ENCODE measurements at regions not wholly inside any gene's neighbourhood (a gene's known extent, or its start where the extent isn't known, plus 50 kb on each side); places are given as distances from the start of the nearest gene placed in this dataset.

DNA sequence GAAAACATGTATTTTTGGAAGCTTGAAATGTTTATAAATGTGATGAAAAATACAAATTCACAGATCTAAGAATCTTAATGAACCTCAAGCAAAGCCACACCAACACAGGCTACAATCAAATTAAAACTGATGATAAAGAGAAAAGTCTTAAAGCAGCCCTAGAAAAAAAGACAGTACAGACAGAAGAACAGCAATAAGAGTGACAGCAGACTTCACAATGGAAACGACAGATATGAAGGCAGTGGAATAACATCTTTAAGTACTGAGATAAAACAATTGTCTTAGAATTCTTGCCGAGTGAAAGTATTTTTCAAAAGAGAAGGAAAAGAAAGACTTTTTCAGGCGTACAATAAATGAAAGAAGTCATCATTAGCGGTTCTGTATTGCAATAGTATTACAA lies 423.6 kb upstream of the LCORL start:
- H2BK120ac ChIP-seq (ENCODE audit: low read depth, low read length, poor library complexity, severe bottlenecking), result no peak overlapping the region
- no peaks in the 10 kb centered on the region for H3K9me3 ChIP-seq (ENCODE audit: control insufficient read depth, low read depth, low read length)
- H3K9me3 Mint-ChIP-seq, result peaks cover 14 to 16% of the 10 kb centered on the region in 2 experiments
- no peak overlapping the region for H2BK12ac ChIP-seq (ENCODE audit: insufficient read length, low read depth, low read length)
- no peaks in the 10 kb centered on the region for H3K27me3 Mint-ChIP-seq (ENCODE audit: low read depth)
- H3K4ac ChIP-seq (ENCODE audit: low read depth, low read length), result no peak overlapping the region
- no peak overlapping the region for H3T11ph ChIP-seq (ENCODE audit: low read length)
- H3K4me1 ChIP-seq (ENCODE audit: insufficient read depth, low read length), result no peaks in the 10 kb centered on the region
- no peak overlapping the region for H3K27ac ChIP-seq (ENCODE audit: insufficient read length, low read depth, low read length)
- H2AFZ ChIP-seq (ENCODE audit: low read length), result no peak overlapping the region
- no peak overlapping the region for H3K4me3 Mint-ChIP-seq
- no peak overlapping the region for H3K4me2 ChIP-seq (ENCODE audit: insufficient read depth, insufficient read length, low read length)
- no peak overlapping the region for H3K23ac ChIP-seq (ENCODE audit: insufficient read length, low read depth, low read length)
- H3K36me3 Mint-ChIP-seq (ENCODE audit: insufficient read depth in 1 of 3, low read depth in 3 of 3), result peaks cover 0 to 10% (median 1%) of the 10 kb centered on the region in 3 experiments; a peak in 3 of 7 replicates
- H2AK5ac ChIP-seq (ENCODE audit: insufficient read length, low read length), result no peak overlapping the region
- no peaks in the 10 kb centered on the region for H3K79me2 ChIP-seq (ENCODE audit: insufficient read depth, low read length)
- no peaks in the 10 kb centered on the region for H3K79me1 ChIP-seq (ENCODE audit: insufficient read depth, low read depth, low read length, poor library complexity, severe bottlenecking)
- H3K27me3 ChIP-seq (ENCODE audit: insufficient read depth, low read length), result no peaks in the 10 kb centered on the region
- H3K56ac ChIP-seq (ENCODE audit: insufficient read length, low read depth, low read length), result no peak overlapping the region
- no CpG with 5 or more reads among the region's 4 CpGs for WGBS (ENCODE audit: extremely low coverage, insufficient read length, low lambda C conversion rate)
- H2BK5ac ChIP-seq (ENCODE audit: insufficient read length, low read length), result no peak overlapping the region
- H4K5ac ChIP-seq (ENCODE audit: insufficient read length, low read depth, low read length), result no peak overlapping the region
- TF ChIP-seq, protein P1, sequence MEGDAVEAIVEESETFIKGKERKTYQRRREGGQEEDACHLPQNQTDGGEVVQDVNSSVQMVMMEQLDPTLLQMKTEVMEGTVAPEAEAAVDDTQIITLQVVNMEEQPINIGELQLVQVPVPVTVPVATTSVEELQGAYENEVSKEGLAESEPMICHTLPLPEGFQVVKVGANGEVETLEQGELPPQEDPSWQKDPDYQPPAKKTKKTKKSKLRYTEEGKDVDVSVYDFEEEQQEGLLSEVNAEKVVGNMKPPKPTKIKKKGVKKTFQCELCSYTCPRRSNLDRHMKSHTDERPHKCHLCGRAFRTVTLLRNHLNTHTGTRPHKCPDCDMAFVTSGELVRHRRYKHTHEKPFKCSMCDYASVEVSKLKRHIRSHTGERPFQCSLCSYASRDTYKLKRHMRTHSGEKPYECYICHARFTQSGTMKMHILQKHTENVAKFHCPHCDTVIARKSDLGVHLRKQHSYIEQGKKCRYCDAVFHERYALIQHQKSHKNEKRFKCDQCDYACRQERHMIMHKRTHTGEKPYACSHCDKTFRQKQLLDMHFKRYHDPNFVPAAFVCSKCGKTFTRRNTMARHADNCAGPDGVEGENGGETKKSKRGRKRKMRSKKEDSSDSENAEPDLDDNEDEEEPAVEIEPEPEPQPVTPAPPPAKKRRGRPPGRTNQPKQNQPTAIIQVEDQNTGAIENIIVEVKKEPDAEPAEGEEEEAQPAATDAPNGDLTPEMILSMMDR (conservative IDR thresholded peaks at IDR 0.05), result no peak
- no peaks in the 10 kb centered on the region for H4K20me1 ChIP-seq (ENCODE audit: control insufficient read depth, insufficient read depth, insufficient read length)
- H4K91ac ChIP-seq (ENCODE audit: insufficient read length, low read depth, low read length), result no peak overlapping the region
- no peaks in the 10 kb centered on the region for H3K23me2 ChIP-seq (ENCODE audit: insufficient read length, low read depth, low read length, poor library complexity, severe bottlenecking)
- H3K9ac ChIP-seq (ENCODE audit: extremely low read depth, insufficient read length, low read length), result no peak overlapping the region
- no peak for DNase-seq
- H4K8ac ChIP-seq (replicated peaks; ENCODE audit: insufficient read length, low read depth, low read length), result no peak overlapping the region
- no peak overlapping the region for H2BK15ac ChIP-seq (ENCODE audit: low read depth, low read length)
- peaks cover 10% of the 10 kb centered on the region in 2 experiments for H3K4me1 Mint-ChIP-seq
- no peak overlapping the region for H3K14ac ChIP-seq (ENCODE audit: insufficient read depth, low read length)
- H3K27ac Mint-ChIP-seq, result no peak overlapping the region
- no peak overlapping the region for H2BK20ac ChIP-seq (ENCODE audit: low read depth, low read length, poor library complexity, severe bottlenecking)
- no peak overlapping the region for H3K18ac ChIP-seq (ENCODE audit: insufficient read length, low read depth, low read length)
